Type B pancreatic cell (in vitro differentiated cells): ENCODE measurements at regions not wholly inside any gene's neighbourhood (a gene's known extent, or its start where the extent isn't known, plus 50 kb on each side); places are given as distances from the start of the nearest gene placed in this dataset.

Source experiments
- DNase-seq: peaks from one replicate; pipeline ENCODE4 v3.0.0; 2021; ENCODE audit warnings: mixed read lengths; ENCODE audit not compliant: unreplicated experiment; ENCODE audit errors: extremely low spot score
- H3K27ac Mint-ChIP-seq: 2 replicates; pipeline ENCODE4 v1.8.0; 2021; ENCODE audit warnings: mild to moderate bottlenecking, mixed read lengths
- H3K27me3 Mint-ChIP-seq: 2 replicates; pipeline ENCODE4 v1.8.0; 2021; ENCODE audit warnings: mixed read lengths
- H3K36me3 Mint-ChIP-seq: 2 replicates; pipeline ENCODE4 v1.8.0; 2021; ENCODE audit warnings: mixed read lengths
- H3K4me1 Mint-ChIP-seq: one replicate; pipeline ENCODE4 v1.8.0; 2021; ENCODE audit warnings: mixed read lengths; ENCODE audit not compliant: unreplicated experiment
- H3K4me3 Mint-ChIP-seq: 2 replicates; pipeline ENCODE4 v1.8.0; 2021; ENCODE audit warnings: mild to moderate bottlenecking, mixed read lengths
- H3K9me3 Mint-ChIP-seq: 2 replicates; pipeline ENCODE4 v1.8.0; 2021; ENCODE audit warnings: mixed read lengths
- TF ChIP-seq, protein P1 (sequence below): fragments of 200-600 bp; sonication (generic); conservative IDR thresholded peaks from 2 replicates; pipeline ENCODE4 v1.5.0; 2021; ENCODE audit warnings: antibody characterized with exemption, mild to moderate bottlenecking

DNA sequence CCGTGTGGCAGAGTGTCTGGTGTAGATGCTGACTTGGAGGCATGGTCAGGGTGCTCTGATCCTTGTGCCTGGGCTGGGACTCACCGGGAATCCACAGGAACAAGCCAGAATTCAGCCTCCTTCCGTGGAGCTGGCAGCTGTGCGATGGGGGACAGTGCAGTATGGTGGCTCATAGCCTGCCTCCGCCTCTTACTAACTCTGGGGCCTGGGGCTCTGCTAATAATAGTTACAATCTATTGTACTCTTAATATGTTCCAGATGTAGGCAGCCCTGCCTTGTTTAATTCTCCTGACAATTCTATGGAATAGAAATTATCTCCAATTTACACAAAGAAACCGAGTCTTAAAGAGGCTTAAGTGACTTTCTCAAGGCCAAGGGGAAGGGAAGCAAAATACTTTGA lies 77.6 kb downstream of the PCDH1 start:
- no peak for DNase-seq
- H3K9me3 Mint-ChIP-seq, result no peaks in the 10 kb centered on the region
- TF ChIP-seq, protein P1, sequence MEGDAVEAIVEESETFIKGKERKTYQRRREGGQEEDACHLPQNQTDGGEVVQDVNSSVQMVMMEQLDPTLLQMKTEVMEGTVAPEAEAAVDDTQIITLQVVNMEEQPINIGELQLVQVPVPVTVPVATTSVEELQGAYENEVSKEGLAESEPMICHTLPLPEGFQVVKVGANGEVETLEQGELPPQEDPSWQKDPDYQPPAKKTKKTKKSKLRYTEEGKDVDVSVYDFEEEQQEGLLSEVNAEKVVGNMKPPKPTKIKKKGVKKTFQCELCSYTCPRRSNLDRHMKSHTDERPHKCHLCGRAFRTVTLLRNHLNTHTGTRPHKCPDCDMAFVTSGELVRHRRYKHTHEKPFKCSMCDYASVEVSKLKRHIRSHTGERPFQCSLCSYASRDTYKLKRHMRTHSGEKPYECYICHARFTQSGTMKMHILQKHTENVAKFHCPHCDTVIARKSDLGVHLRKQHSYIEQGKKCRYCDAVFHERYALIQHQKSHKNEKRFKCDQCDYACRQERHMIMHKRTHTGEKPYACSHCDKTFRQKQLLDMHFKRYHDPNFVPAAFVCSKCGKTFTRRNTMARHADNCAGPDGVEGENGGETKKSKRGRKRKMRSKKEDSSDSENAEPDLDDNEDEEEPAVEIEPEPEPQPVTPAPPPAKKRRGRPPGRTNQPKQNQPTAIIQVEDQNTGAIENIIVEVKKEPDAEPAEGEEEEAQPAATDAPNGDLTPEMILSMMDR, result no peak
- peaks cover 28% of the 10 kb centered on the region for H3K27me3 Mint-ChIP-seq
- H3K4me3 Mint-ChIP-seq, result no peak overlapping the region
- H3K4me1 Mint-ChIP-seq, result peaks cover 21% of the 10 kb centered on the region
- no peak overlapping the region for H3K27ac Mint-ChIP-seq
- H3K36me3 Mint-ChIP-seq, result no peaks in the 10 kb centered on the region

DNA sequence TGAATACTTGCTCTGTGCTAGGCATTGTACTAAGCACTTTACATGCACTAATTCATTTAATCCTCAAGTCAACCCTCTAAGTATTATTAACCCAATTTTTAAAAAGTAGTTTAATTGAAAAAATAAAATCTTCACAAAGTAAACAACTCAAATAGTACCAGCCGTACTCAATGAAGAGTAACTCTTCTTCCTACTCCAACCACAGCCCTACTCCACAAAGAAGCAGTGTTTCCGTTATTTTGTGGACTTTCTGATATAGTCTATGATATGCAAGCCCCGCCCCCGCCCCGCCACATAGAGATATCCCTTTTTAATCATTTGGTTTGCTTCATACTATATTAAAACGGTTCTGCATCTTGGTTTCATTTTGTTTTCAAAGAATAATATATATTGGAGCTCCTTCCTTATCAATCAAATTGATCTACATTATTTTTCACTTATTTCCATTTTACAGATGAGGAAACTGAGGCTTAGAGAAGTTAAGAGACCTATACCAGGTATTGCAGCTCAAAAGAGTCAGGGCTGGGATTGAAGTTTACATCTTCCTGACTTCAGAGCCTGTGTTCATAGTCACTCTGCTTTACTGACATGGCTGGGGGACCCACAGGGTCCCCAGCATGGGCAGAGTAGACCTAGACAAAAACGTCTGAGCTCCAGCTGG lies 78.6 kb downstream of the PCDH1 start:
- H3K36me3 Mint-ChIP-seq, result no peaks in the 10 kb centered on the region
- no peaks in the 10 kb centered on the region for H3K9me3 Mint-ChIP-seq
- H3K27me3 Mint-ChIP-seq, result peaks cover 22% of the 10 kb centered on the region
- no peak overlapping the region for H3K27ac Mint-ChIP-seq
- DNase-seq, result no peak
- no peak overlapping the region for H3K4me3 Mint-ChIP-seq
- peaks cover 21% of the 10 kb centered on the region for H3K4me1 Mint-ChIP-seq
- TF ChIP-seq, protein P1, result no peak

DNA sequence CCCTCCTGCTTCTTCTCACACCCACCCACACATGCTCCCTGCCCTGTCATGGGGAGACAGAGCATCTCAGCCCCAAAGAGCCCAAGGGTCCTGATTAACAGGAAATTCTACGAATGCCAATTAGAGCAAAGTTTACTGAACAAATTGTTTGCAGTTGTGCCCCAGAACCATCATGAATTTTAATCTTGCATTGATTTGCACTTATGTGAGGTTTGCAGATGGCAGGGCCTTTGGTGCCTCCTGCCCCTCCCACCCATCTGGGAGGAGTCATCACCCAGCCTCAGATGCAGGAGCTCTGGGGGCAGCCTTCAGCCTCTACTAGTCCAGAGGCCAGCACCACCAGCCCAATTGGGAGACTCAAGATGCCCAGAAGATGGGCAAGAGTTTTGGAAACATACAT lies 80.8 kb downstream of the PCDH1 start:
- no peak overlapping the region for H3K27ac Mint-ChIP-seq
- DNase-seq, result no peak
- H3K36me3 Mint-ChIP-seq, result no peaks in the 10 kb centered on the region
- H3K9me3 Mint-ChIP-seq, result no peaks in the 10 kb centered on the region
- no peak overlapping the region for H3K4me3 Mint-ChIP-seq
- peaks cover 20% of the 10 kb centered on the region for H3K4me1 Mint-ChIP-seq
- TF ChIP-seq, protein P1, result no peak
- H3K27me3 Mint-ChIP-seq, result peaks cover 3% of the 10 kb centered on the region

DNA sequence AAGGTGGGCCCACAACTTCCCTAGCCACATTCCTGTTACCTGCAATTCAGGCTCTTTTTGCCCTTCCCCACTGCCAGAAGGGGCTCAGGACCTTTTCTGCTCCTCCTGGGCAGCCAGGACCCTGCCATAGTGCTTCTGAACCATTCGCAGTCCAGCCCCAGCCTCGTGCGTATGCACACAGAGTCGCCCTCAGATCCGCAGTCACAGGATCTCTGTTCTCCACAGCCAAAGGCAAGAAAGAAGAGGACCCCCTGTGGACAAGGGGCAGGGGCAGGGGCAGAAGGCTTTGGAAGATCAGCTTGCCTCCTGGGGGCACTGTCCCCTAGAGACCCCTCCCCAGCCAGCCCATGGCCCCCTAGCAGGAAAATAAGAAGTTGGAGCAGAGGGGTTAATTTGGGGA lies 82.8 kb downstream of the PCDH1 start:
- Mint-ChIP-seq H3K4me1 (peaks cover 14% of the 10 kb centered on the region), H3K27ac (no peak overlapping the region), H3K4me3 (no peak overlapping the region), H3K36me3 (no peaks in the 10 kb centered on the region), H3K9me3 (no peaks in the 10 kb centered on the region), H3K27me3 (peaks cover 10% of the 10 kb centered on the region)
- TF ChIP-seq, protein P1, result no peak
- DNase-seq, result no peak

DNA sequence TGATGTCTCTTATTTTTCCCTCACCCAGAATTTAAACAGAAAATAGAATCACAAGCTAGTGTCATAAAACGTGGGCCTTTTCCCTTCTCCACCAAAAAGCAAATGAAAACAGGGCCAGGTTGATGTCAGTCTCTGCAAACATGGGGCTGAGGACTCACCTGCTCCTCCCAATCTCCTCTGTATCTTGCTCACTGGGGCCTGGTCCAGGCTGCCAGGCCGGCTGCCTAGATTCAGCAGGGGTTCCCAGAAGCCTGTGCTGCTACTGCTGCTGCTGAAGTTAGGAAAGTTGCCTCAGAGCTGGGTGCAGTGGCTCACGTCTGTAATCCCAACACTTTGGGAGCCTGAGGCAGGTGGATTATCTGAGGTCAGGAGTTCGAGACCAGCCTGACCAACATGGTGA lies 84.3 kb downstream of the PCDH1 start:
- TF ChIP-seq, protein P1, result no peak
- Mint-ChIP-seq H3K4me1 (peaks cover 12% of the 10 kb centered on the region), H3K27ac (no peak overlapping the region), H3K9me3 (no peaks in the 10 kb centered on the region), H3K36me3 (no peaks in the 10 kb centered on the region), H3K27me3 (peaks cover 18% of the 10 kb centered on the region), H3K4me3 (no peak overlapping the region)
- no peak for DNase-seq

DNA sequence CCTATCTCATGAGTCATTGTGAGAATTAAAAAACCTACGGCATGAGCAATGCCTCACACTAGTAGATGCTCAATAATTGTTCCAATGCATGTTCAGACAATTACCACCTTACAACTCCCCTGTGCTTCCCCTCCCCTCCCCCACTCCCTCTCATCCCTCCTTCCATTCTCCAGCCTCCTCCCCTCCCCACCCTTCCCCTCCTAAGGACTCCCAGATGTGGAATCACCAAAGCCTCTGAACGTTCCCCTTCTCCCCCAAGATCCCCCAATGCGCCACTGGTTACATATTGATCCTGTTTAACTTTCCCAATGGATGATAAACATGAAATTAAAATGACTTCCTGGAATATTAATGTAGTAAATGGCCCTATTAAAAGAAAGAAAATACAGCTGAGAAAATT lies 84.8 kb downstream of the PCDH1 start:
- Mint-ChIP-seq H3K9me3 (no peaks in the 10 kb centered on the region), H3K27me3 (peaks cover 22% of the 10 kb centered on the region)
- TF ChIP-seq, protein P1, result no peak

More for the DNA sequence above, 84.8 kb downstream of the PCDH1 start:
- Mint-ChIP-seq H3K4me1 (peaks cover 12% of the 10 kb centered on the region), H3K27ac (no peak overlapping the region), H3K4me3 (no peak overlapping the region), H3K36me3 (no peaks in the 10 kb centered on the region)
- DNase-seq, result no peak
